Ascending aorta (tissue), 2 donors: ENCODE measurements at regions not wholly inside any gene's neighbourhood (a gene's known extent, or its start where the extent isn't known, plus 50 kb on each side); places are given as distances from the start of the nearest gene placed in this dataset.

Experiments
- DNase-seq, 2 donors: peaks; one replicate each; pipeline ENCODE4 v3.0.0-alpha.2; 2019; ENCODE audit warnings: low spot score in 2 of 2
- H3K27ac ChIP-seq, 2 donors: fragments of 200-600 bp; sonication (generic); one replicate each; pipeline ENCODE4 v1.5.1; 2016 to 2017; ENCODE audit warnings: mild to moderate bottlenecking in 1 of 2
- H3K27me3 ChIP-seq: fragments of 200-600 bp; sonication (generic); one replicate; pipeline ENCODE4 v1.5.1; 2017
- H3K36me3 ChIP-seq, 2 donors: fragments of 200-600 bp; sonication (generic); one replicate each; pipeline ENCODE4 v1.5.1; 2016
- H3K4me1 ChIP-seq, 2 donors: fragments of 200-600 bp; sonication (generic); one replicate each; pipeline ENCODE4 v1.5.1; 2016 to 2017; ENCODE audit warnings: mild to moderate bottlenecking in 1 of 2
- H3K4me3 ChIP-seq, 2 donors: fragments of 200-600 bp; sonication (generic); one replicate each; pipeline ENCODE4 v1.5.1; 2016 to 2017; ENCODE audit warnings: mild to moderate bottlenecking in 1 of 2
- H3K9me3 ChIP-seq, 2 donors: fragments of 200-600 bp; sonication (generic); one replicate each; pipeline ENCODE4 v1.5.1; 2016
- CTCF ChIP-seq, 3 experiments: fragments of 200-600 bp in 2 of 3; fragments of 450-650 bp in 1 of 3; sonication (generic) in 2 of 3; IDR thresholded peaks; one replicate each; pipeline ENCODE4 v1.5.1; 2016 to 2019; ENCODE audit warnings: antibody characterized with exemption in 3 of 3, mild to moderate bottlenecking in 1 of 3, moderate library complexity in 1 of 3
- intact Hi-C: fragments of 100-400 bp; cut with DNase I; formaldehyde crosslinking; loops from one replicate; pipeline ENCODE4 v1.15.1; 2023

GRCh38 chr5:71972777-71973473, 134.3 kb upstream of the MAP1B start:
- Histone ChIP-seq H3K4me1 (peaks cover 9 to 10% of the 10 kb centered on the region in 2 donors), H3K36me3 (no peaks in the 10 kb centered on the region), H3K27ac (peak overlapping the region; percentile 64 to 77), H3K4me3 (no peak overlapping the region), H3K27me3 (no peaks in the 10 kb centered on the region), H3K9me3 (no peaks in the 10 kb centered on the region)
- intact Hi-C loops, result no loop called here
- TF ChIP-seq CTCF (IDR thresholded peaks at IDR 0.05), result no peak
- no peak for DNase-seq

GRCh38 chr5:71973563-71973962, 133.7 kb upstream of the MAP1B start:
- Histone ChIP-seq H3K27ac (peak overlapping the region; percentile 64 to 77), H3K4me1 (peaks cover 9 to 10% of the 10 kb centered on the region in 2 donors), H3K4me3 (no peak overlapping the region), H3K27me3 (no peaks in the 10 kb centered on the region), H3K36me3 (no peaks in the 10 kb centered on the region), H3K9me3 (no peaks in the 10 kb centered on the region)
- TF ChIP-seq CTCF (IDR thresholded peaks at IDR 0.05), result no peak
- no peak for DNase-seq
- intact Hi-C loops, result no loop called here

- H3K36me3 ChIP-seq, result no peaks in the 10 kb centered on the region
- H3K4me1 ChIP-seq, result peaks cover 9 to 10% of the 10 kb centered on the region in 2 donors
- peak in 1 of 2 donors; percentile 80 for DNase-seq
- H3K27me3 ChIP-seq, result no peaks in the 10 kb centered on the region
- no peak for TF ChIP-seq CTCF (IDR thresholded peaks at IDR 0.05)
- H3K9me3 ChIP-seq, result no peaks in the 10 kb centered on the region
- intact Hi-C loops, result loop anchor here (2.0 kb wide), 1 partner anchor 41 kb away; no protein-coding TSS in a partner anchor
- H3K4me3 ChIP-seq, result no peak overlapping the region
- H3K27ac ChIP-seq, result peak overlapping the region; percentile 64 to 77
Observed at GRCh38 chr5:71974165-71974564, 133.1 kb upstream of the MAP1B start.

- H3K27me3 ChIP-seq, result no peaks in the 10 kb centered on the region
- no peak for DNase-seq
- intact Hi-C loops, result loop anchor here (2.0 kb wide), 1 partner anchor 42 kb away; no protein-coding TSS in a partner anchor
- H3K27ac ChIP-seq, result peak overlapping the region; percentile 64 to 77
- H3K4me3 ChIP-seq, result no peak overlapping the region
- H3K9me3 ChIP-seq, result no peaks in the 10 kb centered on the region
- TF ChIP-seq CTCF (IDR thresholded peaks at IDR 0.05), result no peak
- no peaks in the 10 kb centered on the region for H3K36me3 ChIP-seq
- peaks cover 9 to 10% of the 10 kb centered on the region in 2 donors for H3K4me1 ChIP-seq
Observed at GRCh38 chr5:71974622-71975021, 132.7 kb upstream of the MAP1B start.

- peaks cover 9 to 10% of the 10 kb centered on the region in 2 donors for H3K4me1 ChIP-seq
- TF ChIP-seq CTCF (IDR thresholded peaks at IDR 0.05), result no peak
- DNase-seq, result no peak
- peaks cover 0 to 2% of the 10 kb centered on the region in 2 donors for H3K9me3 ChIP-seq
- H3K27me3 ChIP-seq, result no peaks in the 10 kb centered on the region
- H3K27ac ChIP-seq, result no peak overlapping the region
- intact Hi-C loops, result no loop called here
- H3K4me3 ChIP-seq, result no peak overlapping the region
- H3K36me3 ChIP-seq, result no peaks in the 10 kb centered on the region
Observed at GRCh38 chr5:71976449-71976848, 130.8 kb upstream of the MAP1B start.
